Panc1 (cell line): ENCODE measurements at regions not wholly inside any gene's neighbourhood (a gene's known extent, or its start where the extent isn't known, plus 50 kb on each side); places are given as distances from the start of the nearest gene placed in this dataset.

Experiments used
- TF ChIP-seq, protein P1 (sequence below): fragments of 450-650 bp; IDR thresholded peaks from 2 replicates; pipeline ENCODE4 v1.5.1; 2017; ENCODE audit warnings: mild to moderate bottlenecking
- TF ChIP-seq, protein P2 (sequence below), 2 experiments: IDR thresholded peaks; 2 replicates each; pipeline ENCODE4 v1.6.1; 2011 to 2012; ENCODE audit warnings: low read depth in 2 of 2, control low read depth in 1 of 2, low read length in 1 of 2, mild to moderate bottlenecking in 1 of 2, moderate library complexity in 1 of 2; ENCODE audit not compliant: insufficient read depth in 1 of 2

GRCh38 chr4:71251261-71251660 lies 87.6 kb upstream of the SLC4A4 start:
- TF ChIP-seq, protein P1, sequence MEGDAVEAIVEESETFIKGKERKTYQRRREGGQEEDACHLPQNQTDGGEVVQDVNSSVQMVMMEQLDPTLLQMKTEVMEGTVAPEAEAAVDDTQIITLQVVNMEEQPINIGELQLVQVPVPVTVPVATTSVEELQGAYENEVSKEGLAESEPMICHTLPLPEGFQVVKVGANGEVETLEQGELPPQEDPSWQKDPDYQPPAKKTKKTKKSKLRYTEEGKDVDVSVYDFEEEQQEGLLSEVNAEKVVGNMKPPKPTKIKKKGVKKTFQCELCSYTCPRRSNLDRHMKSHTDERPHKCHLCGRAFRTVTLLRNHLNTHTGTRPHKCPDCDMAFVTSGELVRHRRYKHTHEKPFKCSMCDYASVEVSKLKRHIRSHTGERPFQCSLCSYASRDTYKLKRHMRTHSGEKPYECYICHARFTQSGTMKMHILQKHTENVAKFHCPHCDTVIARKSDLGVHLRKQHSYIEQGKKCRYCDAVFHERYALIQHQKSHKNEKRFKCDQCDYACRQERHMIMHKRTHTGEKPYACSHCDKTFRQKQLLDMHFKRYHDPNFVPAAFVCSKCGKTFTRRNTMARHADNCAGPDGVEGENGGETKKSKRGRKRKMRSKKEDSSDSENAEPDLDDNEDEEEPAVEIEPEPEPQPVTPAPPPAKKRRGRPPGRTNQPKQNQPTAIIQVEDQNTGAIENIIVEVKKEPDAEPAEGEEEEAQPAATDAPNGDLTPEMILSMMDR, result no peak
- TF ChIP-seq, protein P2, sequence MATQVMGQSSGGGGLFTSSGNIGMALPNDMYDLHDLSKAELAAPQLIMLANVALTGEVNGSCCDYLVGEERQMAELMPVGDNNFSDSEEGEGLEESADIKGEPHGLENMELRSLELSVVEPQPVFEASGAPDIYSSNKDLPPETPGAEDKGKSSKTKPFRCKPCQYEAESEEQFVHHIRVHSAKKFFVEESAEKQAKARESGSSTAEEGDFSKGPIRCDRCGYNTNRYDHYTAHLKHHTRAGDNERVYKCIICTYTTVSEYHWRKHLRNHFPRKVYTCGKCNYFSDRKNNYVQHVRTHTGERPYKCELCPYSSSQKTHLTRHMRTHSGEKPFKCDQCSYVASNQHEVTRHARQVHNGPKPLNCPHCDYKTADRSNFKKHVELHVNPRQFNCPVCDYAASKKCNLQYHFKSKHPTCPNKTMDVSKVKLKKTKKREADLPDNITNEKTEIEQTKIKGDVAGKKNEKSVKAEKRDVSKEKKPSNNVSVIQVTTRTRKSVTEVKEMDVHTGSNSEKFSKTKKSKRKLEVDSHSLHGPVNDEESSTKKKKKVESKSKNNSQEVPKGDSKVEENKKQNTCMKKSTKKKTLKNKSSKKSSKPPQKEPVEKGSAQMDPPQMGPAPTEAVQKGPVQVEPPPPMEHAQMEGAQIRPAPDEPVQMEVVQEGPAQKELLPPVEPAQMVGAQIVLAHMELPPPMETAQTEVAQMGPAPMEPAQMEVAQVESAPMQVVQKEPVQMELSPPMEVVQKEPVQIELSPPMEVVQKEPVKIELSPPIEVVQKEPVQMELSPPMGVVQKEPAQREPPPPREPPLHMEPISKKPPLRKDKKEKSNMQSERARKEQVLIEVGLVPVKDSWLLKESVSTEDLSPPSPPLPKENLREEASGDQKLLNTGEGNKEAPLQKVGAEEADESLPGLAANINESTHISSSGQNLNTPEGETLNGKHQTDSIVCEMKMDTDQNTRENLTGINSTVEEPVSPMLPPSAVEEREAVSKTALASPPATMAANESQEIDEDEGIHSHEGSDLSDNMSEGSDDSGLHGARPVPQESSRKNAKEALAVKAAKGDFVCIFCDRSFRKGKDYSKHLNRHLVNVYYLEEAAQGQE (IDR thresholded peaks at IDR 0.05; ENCODE audit: insufficient read depth in 1 of 2, low read depth in 2 of 2, low read length in 1 of 2), result no peak
